H1 (cell line): ENCODE measurements at regions not wholly inside any gene's neighbourhood (a gene's known extent, or its start where the extent isn't known, plus 50 kb on each side); places are given as distances from the start of the nearest gene placed in this dataset.

Experiments
- BRCA1 ChIP-seq: IDR thresholded peaks from 2 replicates; pipeline ENCODE4 v1.6.1; 2012; ENCODE audit warnings: low read depth, low read length, improper control_type of control experiment
- CBX8 ChIP-seq: fragments of 300-800, 300-1000 bp; sonication (generic); IDR thresholded peaks from 2 replicates; pipeline ENCODE4 v1.7.1; 2016; ENCODE audit warnings: low read depth, low read length, borderline replicate concordance
- PHF8 ChIP-seq: fragments of 200-600 bp; sonication (generic); conservative IDR thresholded peaks from 2 replicates; pipeline ENCODE4 v1.7.1; 2012; ENCODE audit warnings: low read depth, mild to moderate bottlenecking, inconsistent platforms, low read length, moderate library complexity
- TAF7 ChIP-seq: optimal IDR thresholded peaks from 2 replicates; pipeline ENCODE3; 2011; ENCODE audit warnings: low read depth, mild to moderate bottlenecking, inconsistent platforms, low read length, moderate library complexity, borderline replicate concordance

DNA sequence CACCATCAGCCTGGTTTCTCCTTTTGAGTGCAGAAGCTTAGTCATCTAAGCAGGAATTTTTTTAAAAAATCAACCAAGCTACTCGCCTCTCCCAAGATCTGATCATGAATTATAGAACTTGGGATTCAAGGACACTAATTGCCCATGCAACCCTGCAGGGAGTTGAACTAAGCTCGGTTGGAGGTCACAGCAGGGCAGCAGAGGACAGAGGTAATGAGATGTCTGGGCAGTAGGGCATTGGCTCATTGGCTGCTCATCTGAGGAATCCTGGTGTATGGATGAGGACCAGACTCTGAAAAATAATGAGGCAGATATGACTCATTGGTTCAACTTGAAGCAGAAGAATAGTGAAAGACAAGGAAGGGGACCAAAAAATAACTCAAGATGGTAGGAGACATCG is 111.8 kb upstream of the TLE1 start (continued):
- no peak for TF ChIP-seq PHF8
- no peak for TF ChIP-seq BRCA1
- no peak for TF ChIP-seq TAF7
- no peak for TF ChIP-seq CBX8
